NCI-H2107 treated with DMSO at 0.1 percent for 48 hours (cell line): ENCODE measurements at regions not wholly inside any gene's neighbourhood (a gene's known extent, or its start where the extent isn't known, plus 50 kb on each side); places are given as distances from the start of the nearest gene placed in this dataset.

ENCODE experiments used
- DNase-seq: peaks from one replicate; lab custom pipeline; 2025; ENCODE audit not compliant: unreplicated experiment; lab: John Stamatoyannopoulos, UW

DNA sequence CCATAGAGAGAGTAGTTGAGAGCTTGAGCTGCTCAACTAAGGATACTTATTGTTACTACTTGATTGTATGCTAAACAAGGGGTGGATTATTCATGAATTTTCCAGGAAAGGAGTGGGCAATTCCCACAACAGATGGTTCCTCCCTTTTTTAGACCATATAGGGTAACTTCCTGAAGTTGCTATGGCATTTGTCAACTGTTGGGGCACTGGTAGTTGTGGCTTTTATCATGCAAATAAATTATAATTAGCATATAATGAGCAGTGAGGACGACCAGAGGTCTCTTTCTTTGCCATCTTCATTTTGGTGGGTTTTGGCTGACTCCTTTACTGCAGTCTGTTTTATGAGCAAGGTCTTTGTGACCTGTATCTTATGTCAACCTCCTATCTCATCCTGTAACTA, 1403.5 kb upstream of the PABPC4L start:
- no peak for DNase-seq

DNA sequence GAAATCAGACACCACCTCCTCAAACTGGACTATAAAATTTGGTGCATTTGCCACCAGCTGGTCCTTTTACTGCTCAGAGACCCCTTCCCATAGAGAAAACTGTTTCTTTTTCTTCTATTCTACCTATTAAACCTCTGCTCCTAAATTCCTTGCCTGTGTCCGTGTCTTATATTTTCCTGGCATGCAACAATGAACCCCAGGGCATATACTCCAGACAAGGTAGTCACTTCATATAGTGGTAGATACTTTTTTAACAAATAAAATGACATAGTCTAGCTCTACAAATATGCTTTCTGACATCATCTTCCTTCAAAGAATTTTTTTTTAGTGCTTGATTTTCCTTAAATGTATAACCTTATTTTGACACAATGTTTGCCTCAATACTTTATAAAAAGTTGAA, 1402.9 kb upstream of the PABPC4L start:
- no peak for DNase-seq

GRCh38 chr4:135601351-135601750, 1399.8 kb upstream of the PABPC4L start:
- no peak for DNase-seq

GRCh38 chr4:135598151-135598550, 1396.6 kb upstream of the PABPC4L start:
- DNase-seq = no peak

- no peak for DNase-seq
Measured at GRCh38 chr4:135594521-135594920, 1392.9 kb upstream of the PABPC4L start.

DNA sequence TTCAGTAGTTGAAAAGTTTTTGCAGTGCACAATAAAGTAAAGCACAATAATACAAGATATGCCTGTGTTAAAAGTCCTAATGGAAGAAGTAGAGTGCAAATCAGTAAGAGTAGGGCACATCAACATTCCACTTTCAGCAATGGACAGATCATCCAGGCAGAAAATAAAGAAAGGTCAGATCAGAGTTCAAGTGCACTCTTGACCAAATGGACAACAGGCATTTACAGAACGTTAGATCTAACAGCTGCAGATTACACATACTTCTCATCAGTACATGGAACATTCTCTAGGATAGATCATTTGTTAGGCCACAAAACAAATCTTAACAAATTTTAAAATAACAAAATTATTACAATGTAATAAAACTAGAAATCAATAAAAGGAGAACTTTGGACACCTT, 1373.5 kb upstream of the PABPC4L start:
- no peak for DNase-seq

DNA sequence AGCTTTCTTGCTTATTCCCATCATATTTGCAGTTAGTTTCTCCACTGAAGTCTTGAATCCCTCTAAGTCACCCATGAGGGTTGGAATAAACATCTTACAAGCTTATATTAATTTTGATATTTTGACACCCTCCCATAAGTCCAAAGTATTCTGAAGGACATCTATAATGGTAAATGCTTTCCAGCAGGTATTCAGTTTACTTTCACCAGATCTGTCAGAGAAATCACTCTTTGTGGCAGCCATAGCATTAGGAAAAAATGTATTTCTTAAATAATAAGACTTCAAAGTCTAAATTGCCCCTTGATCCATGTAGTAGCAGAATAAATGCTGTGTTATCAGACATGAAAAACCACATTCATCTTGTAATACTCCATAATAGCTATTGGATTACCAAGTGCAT, 1371.7 kb upstream of the PABPC4L start:
- no peak for DNase-seq

- DNase-seq = no peak
Measured at GRCh38 chr4:135564090-135564489, 1362.5 kb upstream of the PABPC4L start.

- no peak for DNase-seq
Measured at GRCh38 chr4:135553213-135553612, 1351.6 kb upstream of the PABPC4L start.

GRCh38 chr4:135552131-135552530, 1350.5 kb upstream of the PABPC4L start:
- no peak for DNase-seq

DNA sequence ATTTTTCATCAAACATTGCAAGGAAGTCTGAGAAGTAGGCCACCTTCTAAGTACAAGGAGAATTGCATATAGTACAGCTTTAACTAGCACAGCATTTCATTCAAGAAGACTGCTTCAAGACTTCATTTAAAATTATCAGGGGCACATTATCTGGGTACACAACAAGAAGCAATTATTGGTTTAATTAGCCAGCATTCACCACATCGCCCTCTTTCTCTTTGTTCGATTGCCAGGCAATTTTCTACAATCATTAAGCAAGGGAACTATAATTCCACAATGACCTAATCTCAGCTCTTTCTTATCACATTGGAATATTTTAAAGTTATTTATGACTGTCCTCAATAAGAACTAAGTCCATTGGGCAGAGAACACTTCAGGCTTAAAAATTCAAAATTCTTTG, 1347.1 kb upstream of the PABPC4L start:
- no peak for DNase-seq

DNA sequence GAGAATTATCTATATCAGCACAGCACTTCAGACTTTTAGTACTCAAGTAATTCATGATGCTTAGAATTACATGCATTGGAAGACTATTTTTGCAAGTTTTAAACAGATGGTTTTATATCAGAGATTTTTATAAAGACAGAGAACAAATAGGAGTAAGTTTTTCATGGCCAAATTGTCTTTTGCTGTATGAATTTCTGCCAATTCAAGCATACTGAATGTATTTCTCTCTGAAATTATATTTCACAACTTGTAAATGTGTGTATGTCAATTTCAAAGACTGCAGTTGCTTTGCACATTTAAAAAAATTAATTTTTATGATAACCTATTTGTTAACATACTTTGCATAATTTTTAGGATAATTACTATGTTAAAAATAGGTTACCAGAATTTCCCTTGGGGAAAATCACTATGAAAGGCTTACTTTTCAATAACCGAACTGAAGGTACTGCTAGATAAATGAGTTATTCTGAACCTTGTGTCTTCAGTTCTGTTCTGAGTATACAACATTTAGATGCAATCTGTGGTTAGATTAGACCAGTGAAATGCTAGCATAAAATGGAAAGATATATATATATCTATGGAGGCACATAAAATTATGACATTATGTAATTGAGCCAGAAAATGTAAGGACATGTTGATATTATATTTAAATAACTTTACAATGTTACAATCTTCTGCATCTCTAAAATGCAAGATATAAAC, 1344.2 kb upstream of the PABPC4L start:
- no peak for DNase-seq

DNA sequence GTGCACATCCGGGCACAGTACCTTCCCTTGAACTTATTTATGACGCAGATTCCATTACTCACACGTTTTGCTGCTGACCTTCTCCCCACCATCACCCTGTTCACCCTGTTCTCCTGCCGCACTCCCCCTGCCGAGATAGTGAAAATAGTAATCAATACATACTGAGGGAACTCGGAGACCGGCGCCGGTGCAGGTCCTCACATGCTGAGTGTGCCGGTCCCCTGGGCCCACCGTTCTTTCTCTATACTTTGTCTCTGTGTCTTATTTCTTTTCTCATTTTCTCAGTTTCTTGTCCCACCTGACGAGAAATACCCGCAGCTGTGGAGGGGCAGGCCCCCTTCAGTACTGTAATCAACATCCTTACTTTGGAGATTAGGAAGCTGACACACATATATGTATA, 1337.1 kb upstream of the PABPC4L start:
- DNase-seq = no peak

DNA sequence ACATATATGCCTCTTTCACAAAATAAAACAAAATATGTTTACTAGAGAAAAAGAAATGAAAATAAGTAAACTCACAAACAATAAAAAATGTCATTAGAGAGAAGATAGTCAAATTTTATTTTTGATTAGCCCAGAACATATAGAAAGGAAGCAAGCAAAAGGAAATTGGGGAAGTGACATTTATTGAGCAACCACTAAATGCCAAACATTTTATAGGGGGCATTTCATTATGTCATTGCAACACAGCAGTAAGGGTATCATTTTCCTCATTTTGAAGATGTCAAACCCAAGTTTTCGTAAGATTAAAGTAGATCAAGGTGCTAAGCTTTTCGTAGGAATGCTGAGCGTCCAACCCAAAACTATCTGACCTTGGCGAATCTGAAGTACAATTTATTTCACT, 1331.5 kb upstream of the PABPC4L start:
- no peak for DNase-seq

GRCh38 chr4:135532132-135532531, 1330.5 kb upstream of the PABPC4L start:
- no peak for DNase-seq

DNA sequence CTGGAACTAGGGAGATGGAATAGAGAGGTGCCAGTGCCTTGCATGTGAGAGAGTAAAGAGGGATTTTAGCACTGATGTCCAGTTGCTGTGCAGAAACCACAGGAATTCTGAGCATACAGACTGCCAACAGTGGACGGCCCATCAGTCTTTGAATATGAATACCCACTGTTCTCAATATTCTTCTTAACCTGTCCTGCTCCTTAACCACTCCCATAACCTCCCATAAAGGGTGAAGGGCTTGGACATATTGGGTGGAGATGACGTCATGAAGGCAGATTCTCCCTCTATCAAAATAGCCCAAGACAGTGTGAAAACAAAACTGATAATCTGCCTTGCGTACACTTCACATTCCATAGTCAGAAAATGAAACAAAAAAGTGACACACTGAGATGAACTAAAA, 1313.7 kb upstream of the PABPC4L start:
- DNase-seq = no peak

DNA sequence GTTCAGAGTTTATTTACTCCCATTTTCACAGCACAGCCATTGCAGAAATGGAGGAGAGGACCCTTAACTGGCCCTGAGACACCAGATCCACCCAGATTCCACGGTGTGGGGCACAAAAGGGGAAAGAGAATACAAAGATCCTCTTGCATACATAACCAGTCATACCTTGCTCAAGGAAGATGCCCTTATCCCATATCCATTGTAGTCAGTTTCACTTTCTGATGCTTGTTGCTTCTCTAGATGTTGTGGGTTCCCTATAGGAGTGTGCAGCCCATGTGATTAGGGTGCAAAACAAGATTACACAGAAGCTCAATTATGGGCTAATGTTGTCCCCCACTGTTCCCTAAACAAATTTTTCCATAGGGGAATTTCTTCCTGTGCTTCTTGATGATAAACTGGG, 1309.0 kb upstream of the PABPC4L start:
- DNase-seq = no peak

DNA sequence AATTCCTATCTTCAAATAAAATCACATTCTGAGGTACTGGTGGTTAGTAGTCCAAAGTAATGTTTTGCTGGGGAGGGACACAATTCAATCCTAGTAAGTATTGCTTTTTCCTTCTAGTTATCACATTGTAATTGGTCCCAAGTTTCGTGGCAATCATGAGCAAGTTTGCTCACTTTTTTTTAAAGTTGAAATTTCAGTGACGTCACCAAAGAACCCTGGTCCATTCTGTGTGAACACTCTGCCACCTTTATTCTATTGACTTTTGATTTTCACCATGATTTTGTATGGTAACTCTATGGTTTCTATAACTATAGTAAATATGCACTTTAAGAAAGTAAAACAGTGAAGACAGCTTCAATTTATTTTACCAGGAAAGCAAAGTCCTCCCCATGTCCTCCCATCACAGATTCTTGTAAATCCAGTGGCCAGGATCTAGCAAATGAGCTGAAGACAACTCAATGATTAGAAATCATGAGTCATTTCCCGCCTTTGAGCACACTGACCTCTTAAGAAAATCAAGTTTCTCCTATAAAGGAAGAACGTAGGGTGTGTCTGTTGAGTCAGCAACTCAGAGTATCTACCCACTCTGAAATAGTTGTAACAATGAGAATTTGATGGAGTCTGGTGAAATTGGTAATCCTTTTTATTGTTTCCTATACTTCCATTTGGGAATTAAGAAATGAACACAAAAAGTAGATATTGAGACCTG, 1306.6 kb upstream of the PABPC4L start:
- DNase-seq = no peak

DNA sequence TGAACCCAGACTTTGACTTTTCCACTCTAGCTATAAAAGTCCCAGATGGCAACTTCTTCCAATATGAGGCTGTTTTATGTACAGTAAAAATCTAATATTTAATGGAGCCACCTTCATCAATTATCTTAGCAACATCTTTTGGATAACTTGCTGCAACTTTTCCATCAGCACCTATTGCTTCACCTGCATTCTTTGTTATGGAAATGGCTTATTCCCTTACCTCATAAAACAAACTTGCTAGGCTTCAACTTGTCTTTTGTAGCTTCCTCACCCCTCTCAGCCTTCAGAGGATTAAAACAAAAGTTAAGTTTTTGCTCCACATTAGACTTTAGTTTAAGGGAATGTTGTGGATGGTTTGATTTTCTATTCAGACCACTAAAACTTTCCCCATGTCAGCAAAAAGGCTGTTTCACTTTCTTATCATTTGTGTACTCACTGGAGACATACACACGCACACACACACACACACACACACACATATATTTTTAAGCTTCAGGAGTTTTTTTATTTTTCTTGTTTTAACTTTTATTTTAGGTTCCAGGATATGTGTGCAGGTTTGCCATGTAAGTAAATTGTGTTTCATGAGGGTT, 1296.1 kb upstream of the PABPC4L start:
- DNase-seq = no peak

DNA sequence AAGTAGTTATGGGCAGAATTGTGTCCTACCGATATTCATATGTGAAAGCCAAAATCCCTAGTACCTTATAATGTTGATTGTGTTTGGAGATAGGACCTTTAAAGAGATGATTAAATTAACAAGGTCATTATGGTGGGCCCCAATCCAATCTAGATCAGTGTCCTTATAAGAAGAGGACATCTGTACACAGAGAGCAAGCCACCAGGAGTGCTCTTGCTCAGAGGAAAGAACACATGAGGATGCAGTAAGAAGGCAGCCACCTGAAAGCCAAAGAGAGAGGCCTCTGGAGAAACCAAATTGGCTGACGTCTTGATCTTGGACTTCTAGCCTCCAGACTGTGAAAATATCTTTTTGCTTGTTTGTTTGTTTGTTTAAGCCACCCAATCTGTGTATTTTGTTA, 1290.8 kb upstream of the PABPC4L start:
- no peak for DNase-seq

- DNase-seq = no peak
Measured at GRCh38 chr4:135485371-135485770, 1283.8 kb upstream of the PABPC4L start.

DNA sequence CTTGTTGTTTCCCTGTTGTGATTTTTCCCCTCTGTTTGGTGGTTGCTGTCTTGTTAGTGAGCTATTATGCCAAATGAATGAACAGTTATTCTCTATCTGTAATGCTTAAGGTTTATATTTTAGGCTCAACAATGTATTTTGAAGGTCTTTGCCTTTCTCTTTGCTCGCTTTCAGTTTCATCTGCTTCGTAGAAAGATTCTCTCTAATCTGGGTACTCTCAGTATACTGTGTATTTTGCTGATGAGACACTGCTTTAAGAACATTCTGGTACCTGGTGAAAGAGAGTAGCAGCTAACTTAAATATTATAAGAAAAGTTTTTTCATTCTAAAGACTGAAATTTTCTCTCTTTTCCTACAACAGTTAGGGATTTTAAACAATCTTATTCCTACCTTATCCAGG, 1274.7 kb upstream of the PABPC4L start:
- no peak for DNase-seq

GRCh38 chr4:135464311-135464710, 1262.7 kb upstream of the PABPC4L start:
- DNase-seq = no peak
